H9 (cell line): ENCODE measurements at regions not wholly inside any gene's neighbourhood (a gene's known extent, or its start where the extent isn't known, plus 50 kb on each side); places are given as distances from the start of the nearest gene placed in this dataset.
"Not testable (repeated sequence)": the region's sequence is repeated elsewhere in the genome, so short reads cannot be mapped to it uniquely, and the experiment has no call there.

Experiments
- DNase-seq: peaks from one replicate; pipeline ENCODE4 v3.0.0-alpha.2; 2017
- H2AFZ ChIP-seq: one replicate; pipeline ENCODE4 v1.6.1; 2013; ENCODE audit warnings: mild to moderate bottlenecking, low read length, control low read depth, moderate library complexity
- H2AK5ac ChIP-seq: 2 replicates; pipeline ENCODE4 v1.6.1; 2013; ENCODE audit warnings: low read length, control low read depth, mixed read lengths; ENCODE audit not compliant: insufficient read length
- H2BK120ac ChIP-seq: one replicate; pipeline ENCODE4 v1.6.1; 2013; ENCODE audit warnings: low read depth, mild to moderate bottlenecking, low read length, control low read depth, inconsistent platforms; ENCODE audit not compliant: poor library complexity, severe bottlenecking
- H2BK12ac ChIP-seq: 2 replicates; pipeline ENCODE4 v1.6.1; 2013; ENCODE audit warnings: low read length, control low read depth, mixed read lengths, low read depth; ENCODE audit not compliant: insufficient read length
- H2BK15ac ChIP-seq: 2 replicates; pipeline ENCODE4 v1.6.1; 2013; ENCODE audit warnings: low read depth, low read length, control low read depth
- H2BK20ac ChIP-seq: one replicate; pipeline ENCODE4 v1.6.1; 2013; ENCODE audit warnings: low read depth, mild to moderate bottlenecking, low read length, control low read depth, inconsistent platforms; ENCODE audit not compliant: poor library complexity, severe bottlenecking
- H2BK5ac ChIP-seq: 2 replicates; pipeline ENCODE4 v1.6.1; 2013; ENCODE audit warnings: low read length, control low read depth, mixed read lengths; ENCODE audit not compliant: insufficient read length
- H3K14ac ChIP-seq: 2 replicates; pipeline ENCODE4 v1.6.1; 2013; ENCODE audit warnings: low read length, control low read depth; ENCODE audit not compliant: insufficient read depth
- H3K18ac ChIP-seq: 2 replicates; pipeline ENCODE4 v1.6.1; 2013; ENCODE audit warnings: low read depth, mild to moderate bottlenecking, mixed read lengths, low read length, control low read depth; ENCODE audit not compliant: insufficient read length
- H3K23ac ChIP-seq: 2 replicates; pipeline ENCODE4 v1.6.1; 2013; ENCODE audit warnings: low read length, control low read depth, mixed read lengths, low read depth; ENCODE audit not compliant: insufficient read length
- H3K23me2 ChIP-seq: 2 replicates; pipeline ENCODE4 v1.6.1; 2013; ENCODE audit warnings: low read depth, mild to moderate bottlenecking, mixed read lengths, low read length, control low read depth; ENCODE audit not compliant: insufficient read length, poor library complexity, severe bottlenecking
- H3K27ac ChIP-seq: 2 replicates; pipeline ENCODE4 v1.5.1; 2013; ENCODE audit warnings: low read length, control low read depth, mixed read lengths, low read depth; ENCODE audit not compliant: insufficient read length
- H3K27me3 ChIP-seq: 2 replicates; pipeline ENCODE4 v1.6.1; 2013; ENCODE audit warnings: low read length, control low read depth, inconsistent platforms; ENCODE audit not compliant: insufficient read depth
- H3K4ac ChIP-seq: 2 replicates; pipeline ENCODE4 v1.6.1; 2013; ENCODE audit warnings: low read depth, mild to moderate bottlenecking, control low read depth, inconsistent platforms, low read length, moderate library complexity
- H3K4me1 ChIP-seq: 2 replicates; pipeline ENCODE4 v1.6.1; 2013; ENCODE audit warnings: low read length, control low read depth, inconsistent platforms; ENCODE audit not compliant: insufficient read depth
- H3K4me2 ChIP-seq: 2 replicates; pipeline ENCODE4 v1.6.1; 2013; ENCODE audit warnings: low read length, control low read depth, mixed read lengths; ENCODE audit not compliant: insufficient read length, insufficient read depth
- H3K56ac ChIP-seq: 2 replicates; pipeline ENCODE4 v1.6.1; 2013; ENCODE audit warnings: low read depth, mild to moderate bottlenecking, mixed read lengths, low read length, control low read depth; ENCODE audit not compliant: insufficient read length
- H3K79me1 ChIP-seq: 2 replicates; pipeline ENCODE4 v1.6.1; 2013; ENCODE audit warnings: low read depth, mild to moderate bottlenecking, moderate library complexity, low read length, control low read depth, inconsistent platforms; ENCODE audit not compliant: insufficient read depth, poor library complexity, severe bottlenecking
- H3K79me2 ChIP-seq: 2 replicates; pipeline ENCODE4 v1.6.1; 2013; ENCODE audit warnings: low read length, control low read depth, inconsistent platforms; ENCODE audit not compliant: insufficient read depth
- H3K9ac ChIP-seq: 2 replicates; pipeline ENCODE4 v1.6.1; 2013; ENCODE audit warnings: low read length, control low read depth, mixed read lengths; ENCODE audit not compliant: insufficient read length; ENCODE audit errors: extremely low read depth
- H3K9me3 ChIP-seq: one replicate; pipeline ENCODE4 v1.6.1; 2013; ENCODE audit warnings: low read depth, low read length, inconsistent platforms; ENCODE audit not compliant: control insufficient read depth
- H3T11ph ChIP-seq: one replicate; pipeline ENCODE4 v1.6.1; 2013; ENCODE audit warnings: mild to moderate bottlenecking, low read length, control low read depth, inconsistent platforms
- H4K20me1 ChIP-seq: one replicate; pipeline ENCODE4 v1.6.1; 2013; ENCODE audit not compliant: control insufficient read depth, insufficient read length, insufficient read depth
- H4K5ac ChIP-seq: 2 replicates; pipeline ENCODE4 v1.6.1; 2013; ENCODE audit warnings: low read depth, mild to moderate bottlenecking, mixed read lengths, low read length, control low read depth; ENCODE audit not compliant: insufficient read length
- H4K8ac ChIP-seq: replicated peaks from 2 replicates; pipeline ENCODE4 v1.6.1; 2013; ENCODE audit warnings: low read length, control low read depth, mixed read lengths, low read depth; ENCODE audit not compliant: insufficient read length
- H4K91ac ChIP-seq: 2 replicates; pipeline ENCODE4 v1.6.1; 2013; ENCODE audit warnings: low read depth, mild to moderate bottlenecking, moderate library complexity, mixed read lengths, low read length, control low read depth; ENCODE audit not compliant: insufficient read length
- H3K27ac Mint-ChIP-seq, 3 experiments: 2 replicates in 2 of 3; 3 replicates in 1 of 3; pipeline ENCODE4 v1.8.0; 2020 to 2021; ENCODE audit warnings: mixed read lengths in 3 of 3, mild to moderate bottlenecking in 1 of 3, moderate library complexity in 1 of 3
- H3K27me3 Mint-ChIP-seq: 2 replicates; pipeline ENCODE4 v1.8.0; 2021; ENCODE audit warnings: low read depth, mild to moderate bottlenecking, moderate library complexity, mixed read lengths
- H3K36me3 Mint-ChIP-seq, 3 experiments: 2 replicates in 2 of 3; 3 replicates in 1 of 3; pipeline ENCODE4 v1.8.0; 2020 to 2021; ENCODE audit warnings: low read depth in 3 of 3, mixed read lengths in 3 of 3; ENCODE audit not compliant: insufficient read depth in 1 of 3
- H3K4me1 Mint-ChIP-seq, 2 experiments: 2 replicates each; pipeline ENCODE4 v1.8.0; 2020; ENCODE audit warnings: mixed read lengths in 2 of 2
- H3K4me3 Mint-ChIP-seq, 2 experiments: 2 replicates in 1 of 2; 3 replicates in 1 of 2; pipeline ENCODE4 v1.8.0; 2020 to 2021; ENCODE audit warnings: mild to moderate bottlenecking in 2 of 2, mixed read lengths in 2 of 2, moderate library complexity in 1 of 2
- H3K9me3 Mint-ChIP-seq, 2 experiments: 2 replicates in 1 of 2; 3 replicates in 1 of 2; pipeline ENCODE4 v1.8.0; 2020; ENCODE audit warnings: mild to moderate bottlenecking in 2 of 2, mixed read lengths in 2 of 2, moderate library complexity in 1 of 2
- CTCF ChIP-seq: fragments of 200-600 bp; sonication (generic); conservative IDR thresholded peaks from 3 replicates; pipeline ENCODE4 v1.8.0; 2021; ENCODE audit warnings: antibody characterized with exemption, mild to moderate bottlenecking
- WGBS: extraction: QIAGEN DNeasy Blood & Tissue Kit; methylation state at CpG from one replicate; pipeline ENCODE4 v1.1.7; 2013; ENCODE audit warnings: missing lambda C conversion rate, low lambda C conversion rate, mixed read lengths; ENCODE audit not compliant: insufficient read length; ENCODE audit errors: extremely low coverage; 5-methylcytosine and 5-hydroxymethylcytosine counted together

- no peak overlapping the region for H3K23ac ChIP-seq
- no peak overlapping the region for H2BK20ac ChIP-seq
- Mint-ChIP-seq H3K9me3 (peaks cover 81 to 82% of the 10 kb centered on the region in 2 experiments), H3K4me1 (no peaks in the 10 kb centered on the region), H3K36me3 (peaks cover 24 to 32% (median 32%) of the 10 kb centered on the region in 3 experiments), H3K27ac (no peak overlapping the region), H3K4me3 (no peak overlapping the region), H3K27me3 (peaks cover 5% of the 10 kb centered on the region; the same call in 1 of the 2 replicates)
- DNase-seq = no peak
- no peak overlapping the region for H3K14ac ChIP-seq
- no peak overlapping the region for H3K4ac ChIP-seq
- H4K8ac ChIP-seq = no peak overlapping the region
- no peak overlapping the region for H3K56ac ChIP-seq
- H4K5ac ChIP-seq = no peak overlapping the region
- no peak overlapping the region for H3T11ph ChIP-seq
- no peak overlapping the region for H3K27ac ChIP-seq
- no peak overlapping the region for H2BK12ac ChIP-seq
- WGBS = no CpG with 5 or more reads among the region's 38 CpGs
- no peak overlapping the region for H2AK5ac ChIP-seq
- no peaks in the 10 kb centered on the region for H3K79me1 ChIP-seq
- TF ChIP-seq CTCF = no peak
- H3K79me2 ChIP-seq = no peaks in the 10 kb centered on the region
- no peak overlapping the region for H2BK120ac ChIP-seq
- H4K20me1 ChIP-seq = no peaks in the 10 kb centered on the region
- H2BK15ac ChIP-seq = no peak overlapping the region
- no peak overlapping the region for H2AFZ ChIP-seq
- no peak overlapping the region for H3K9ac ChIP-seq
- H3K18ac ChIP-seq = no peak overlapping the region
- H3K9me3 ChIP-seq = peaks cover 68% of the 10 kb centered on the region
- H3K27me3 ChIP-seq = no peaks in the 10 kb centered on the region
- H3K4me1 ChIP-seq = no peaks in the 10 kb centered on the region
- H3K4me2 ChIP-seq = no peak overlapping the region
- H2BK5ac ChIP-seq = no peak overlapping the region
- no peak overlapping the region for H4K91ac ChIP-seq
- H3K23me2 ChIP-seq = no peaks in the 10 kb centered on the region
These were observed 744.3 kb upstream of the DEFB115 start for GRCh38 chr20:30513050-30513628.

- H3K79me2 ChIP-seq, H3K4me3 Mint-ChIP-seq: not testable (repeated sequence)
These were observed 741.5 kb upstream of the DEFB115 start for GRCh38 chr20:30515915-30516314.

More at GRCh38 chr20:30515915-30516314, 741.5 kb upstream of the DEFB115 start:
- H3K9me3 Mint-ChIP-seq = peaks cover 54 to 60% of the 10 kb centered on the region in 2 experiments
- H3K27me3 ChIP-seq, H4K5ac ChIP-seq, H3K4me1 Mint-ChIP-seq, H2BK5ac ChIP-seq, H3K18ac ChIP-seq, H2BK12ac ChIP-seq, H2BK20ac ChIP-seq, H2AFZ ChIP-seq, H2AK5ac ChIP-seq, H4K20me1 ChIP-seq, H3K27ac Mint-ChIP-seq, H3K23me2 ChIP-seq, H3K56ac ChIP-seq, H3K14ac ChIP-seq, H3K23ac ChIP-seq, H3K79me1 ChIP-seq, H3K27me3 Mint-ChIP-seq, H3T11ph ChIP-seq, H4K91ac ChIP-seq, DNase-seq, H3K9ac ChIP-seq, H2BK120ac ChIP-seq, H3K4me1 ChIP-seq, H3K27ac ChIP-seq, H3K4me2 ChIP-seq, H2BK15ac ChIP-seq, H3K4ac ChIP-seq, H4K8ac ChIP-seq: not testable (repeated sequence)
- H3K36me3 Mint-ChIP-seq = peaks cover 17 to 25% (median 22%) of the 10 kb centered on the region in 3 experiments
- H3K9me3 ChIP-seq = peaks cover 70% of the 10 kb centered on the region
- WGBS = no CpG with 5 or more reads among the region's 13 CpGs
